ENCODE measurements at regions not wholly inside any gene's neighbourhood (a gene's known extent, or its start where the extent isn't known, plus 50 kb on each side); places are given as distances from the start of the nearest gene placed in this dataset.

GRCh38 chr5:5799826-5800225, 377.3 kb downstream of the ICE1 start:
- Histone ChIP-seq H3K27ac (ENCODE audit: low read depth, low read length, poor library complexity, severe bottlenecking) (no peak overlapping the region), H3K4me3 (ENCODE audit: low read depth, low read length, poor library complexity, severe bottlenecking) (no peak overlapping the region), H3K4me2 (ENCODE audit: low read length) (no peak overlapping the region), H2AFZ (ENCODE audit: low read length) (no peak overlapping the region), H3K36me3 (ENCODE audit: insufficient read depth, low read length) (no peaks in the 10 kb centered on the region), H3K27me3 (ENCODE audit: insufficient read depth, low read length) (no peaks in the 10 kb centered on the region), H3K9me3 (ENCODE audit: low read length) (no peaks in the 10 kb centered on the region), H3K4me1 (ENCODE audit: insufficient read depth, low read length, severe bottlenecking) (no peaks in the 10 kb centered on the region), H3K79me2 (ENCODE audit: insufficient read depth, low read length) (no peaks in the 10 kb centered on the region), H3K9ac (ENCODE audit: low read length) (no peak overlapping the region), H4K20me1 (ENCODE audit: insufficient read depth, low read length) (no peaks in the 10 kb centered on the region), H3K9me2 (ENCODE audit: low read depth, low read length) (no peaks in the 10 kb centered on the region), H3F3A (ENCODE audit: insufficient read depth, low read length) (no peaks in the 10 kb centered on the region)
- TF ChIP-seq, protein P1, sequence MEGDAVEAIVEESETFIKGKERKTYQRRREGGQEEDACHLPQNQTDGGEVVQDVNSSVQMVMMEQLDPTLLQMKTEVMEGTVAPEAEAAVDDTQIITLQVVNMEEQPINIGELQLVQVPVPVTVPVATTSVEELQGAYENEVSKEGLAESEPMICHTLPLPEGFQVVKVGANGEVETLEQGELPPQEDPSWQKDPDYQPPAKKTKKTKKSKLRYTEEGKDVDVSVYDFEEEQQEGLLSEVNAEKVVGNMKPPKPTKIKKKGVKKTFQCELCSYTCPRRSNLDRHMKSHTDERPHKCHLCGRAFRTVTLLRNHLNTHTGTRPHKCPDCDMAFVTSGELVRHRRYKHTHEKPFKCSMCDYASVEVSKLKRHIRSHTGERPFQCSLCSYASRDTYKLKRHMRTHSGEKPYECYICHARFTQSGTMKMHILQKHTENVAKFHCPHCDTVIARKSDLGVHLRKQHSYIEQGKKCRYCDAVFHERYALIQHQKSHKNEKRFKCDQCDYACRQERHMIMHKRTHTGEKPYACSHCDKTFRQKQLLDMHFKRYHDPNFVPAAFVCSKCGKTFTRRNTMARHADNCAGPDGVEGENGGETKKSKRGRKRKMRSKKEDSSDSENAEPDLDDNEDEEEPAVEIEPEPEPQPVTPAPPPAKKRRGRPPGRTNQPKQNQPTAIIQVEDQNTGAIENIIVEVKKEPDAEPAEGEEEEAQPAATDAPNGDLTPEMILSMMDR (IDR thresholded peaks at IDR 0.05; ENCODE audit: low read length) = no peak
- no peak for TF ChIP-seq EZH2 (IDR thresholded peaks at IDR 0.05; ENCODE audit: borderline replicate concordance, low read length)

- Histone ChIP-seq H3K9me2 (ENCODE audit: low read depth, low read length) (no peaks in the 10 kb centered on the region), H3K27me3 (ENCODE audit: insufficient read depth, low read length) (no peaks in the 10 kb centered on the region), H3F3A (ENCODE audit: insufficient read depth, low read length) (no peaks in the 10 kb centered on the region), H3K36me3 (ENCODE audit: insufficient read depth, low read length) (no peaks in the 10 kb centered on the region), H3K4me2 (ENCODE audit: low read length) (no peak overlapping the region), H3K79me2 (ENCODE audit: insufficient read depth, low read length) (no peaks in the 10 kb centered on the region), H3K9ac (ENCODE audit: low read length) (no peak overlapping the region), H3K4me1 (ENCODE audit: insufficient read depth, low read length, severe bottlenecking) (no peaks in the 10 kb centered on the region), H3K4me3 (ENCODE audit: low read depth, low read length, poor library complexity, severe bottlenecking) (no peak overlapping the region), H3K9me3 (ENCODE audit: low read length) (no peaks in the 10 kb centered on the region), H4K20me1 (ENCODE audit: insufficient read depth, low read length) (no peaks in the 10 kb centered on the region), H2AFZ (ENCODE audit: low read length) (no peak overlapping the region), H3K27ac (ENCODE audit: low read depth, low read length, poor library complexity, severe bottlenecking) (no peak overlapping the region)
- no peak for TF ChIP-seq EZH2 (IDR thresholded peaks at IDR 0.05; ENCODE audit: borderline replicate concordance, low read length)
- TF ChIP-seq, protein P1 (IDR thresholded peaks at IDR 0.05; ENCODE audit: low read length) = no peak
Observed at GRCh38 chr5:5799229-5799628, 376.8 kb downstream of the ICE1 start.

DNA sequence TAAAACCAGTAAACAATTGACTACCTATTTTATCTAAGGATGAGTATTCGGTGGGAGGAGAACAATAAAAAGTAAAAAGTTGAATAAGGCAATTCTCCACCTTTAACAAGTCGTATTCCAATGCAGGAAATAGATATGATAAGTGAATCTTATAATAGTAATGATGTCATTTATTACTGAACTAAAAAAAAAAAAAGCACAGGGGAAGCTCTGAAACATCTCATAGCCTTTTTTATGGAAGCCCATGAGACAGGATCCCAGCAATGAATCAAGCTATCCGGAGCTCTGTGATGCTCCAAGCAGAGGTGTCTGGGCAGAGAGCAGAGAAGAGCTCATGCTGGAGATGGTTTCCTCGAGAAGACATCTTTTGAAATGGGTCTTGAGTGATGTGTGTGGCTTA, 376.0 kb downstream of the ICE1 start:
- Histone ChIP-seq H2AFZ (ENCODE audit: low read length) (no peak overlapping the region), H3K4me3 (ENCODE audit: low read depth, low read length, poor library complexity, severe bottlenecking) (no peak overlapping the region), H3K9ac (ENCODE audit: low read length) (no peak overlapping the region), H3K9me2 (ENCODE audit: low read depth, low read length) (no peaks in the 10 kb centered on the region), H3K4me2 (ENCODE audit: low read length) (no peak overlapping the region), H3K27me3 (ENCODE audit: insufficient read depth, low read length) (no peaks in the 10 kb centered on the region), H4K20me1 (ENCODE audit: insufficient read depth, low read length) (no peaks in the 10 kb centered on the region), H3K36me3 (ENCODE audit: insufficient read depth, low read length) (no peaks in the 10 kb centered on the region), H3K27ac (ENCODE audit: low read depth, low read length, poor library complexity, severe bottlenecking) (no peak overlapping the region), H3K79me2 (ENCODE audit: insufficient read depth, low read length) (no peaks in the 10 kb centered on the region), H3K4me1 (ENCODE audit: insufficient read depth, low read length, severe bottlenecking) (no peaks in the 10 kb centered on the region), H3F3A (ENCODE audit: insufficient read depth, low read length) (no peaks in the 10 kb centered on the region), H3K9me3 (ENCODE audit: low read length) (no peaks in the 10 kb centered on the region)
- TF ChIP-seq EZH2 (IDR thresholded peaks at IDR 0.05; ENCODE audit: borderline replicate concordance, low read length) = no peak
- TF ChIP-seq, protein P1 (IDR thresholded peaks at IDR 0.05; ENCODE audit: low read length) = no peak
